ENCODE measurements at regions not wholly inside any gene's neighbourhood (a gene's known extent, or its start where the extent isn't known, plus 50 kb on each side); places are given as distances from the start of the nearest gene placed in this dataset.

- TF ChIP-seq EZH2 (IDR thresholded peaks at IDR 0.05; ENCODE audit: low read length, missing control alignments) (no peak), CTCF (conservative IDR thresholded peaks at IDR 0.05 in 1 of 2, IDR thresholded peaks at IDR 0.05 in 1 of 2; ENCODE audit: low read depth in 1 of 2, low read length in 2 of 2) (no peak)
Observed at GRCh38 chr10:29067628-29068027, 221.2 kb upstream of the LYZL1 start.

GRCh38 chr10:29068302-29068701 lies 220.6 kb upstream of the LYZL1 start:
- H3K4me2 ChIP-seq (ENCODE audit: extremely low read depth, insufficient read depth, low read length) = no peak overlapping the region
- H2AFZ ChIP-seq (ENCODE audit: low read length) = no peak overlapping the region
- H4K20me1 ChIP-seq (ENCODE audit: control insufficient read depth, extremely low read depth, insufficient read depth, low read length) = no peaks in the 10 kb centered on the region
- no peak for DNase-seq (ENCODE audit: low read depth in 2 of 2)
- no peak overlapping the region for H3K4me3 ChIP-seq (replicated peaks in 1 of 4; ENCODE audit: control extremely low read depth in 1 of 4, insufficient read depth in 1 of 4, low read depth in 3 of 4, low read length in 4 of 4)
- TF ChIP-seq EZH2 (IDR thresholded peaks at IDR 0.05; ENCODE audit: low read length, missing control alignments) (no peak), CTCF (conservative IDR thresholded peaks at IDR 0.05 in 1 of 2, IDR thresholded peaks at IDR 0.05 in 1 of 2; ENCODE audit: low read depth in 1 of 2, low read length in 2 of 2) (no peak)
- H3K27me3 ChIP-seq (ENCODE audit: control insufficient read depth, insufficient read depth, low read length) = no peaks in the 10 kb centered on the region
- H3K36me3 ChIP-seq (ENCODE audit: control insufficient read depth, insufficient read depth, low read length) = no peaks in the 10 kb centered on the region
- no peak overlapping the region for H3K27ac ChIP-seq (ENCODE audit: insufficient read depth, low read length)
- H3K9ac ChIP-seq (ENCODE audit: insufficient read depth, low read length) = no peak overlapping the region
- H3K79me2 ChIP-seq (ENCODE audit: control insufficient read depth, insufficient read depth, low read length) = no peaks in the 10 kb centered on the region
- no peaks in the 10 kb centered on the region for H3K4me1 ChIP-seq (ENCODE audit: control insufficient read depth, extremely low read depth, insufficient read depth, low read length)
- no peaks in the 10 kb centered on the region for H3K9me3 ChIP-seq (ENCODE audit: control insufficient read depth, insufficient read depth, low read depth, low read length)

More at GRCh38 chr10:29067628-29068027, 221.2 kb upstream of the LYZL1 start:
- H3K4me2 ChIP-seq (ENCODE audit: extremely low read depth, insufficient read depth, low read length) = no peak overlapping the region
- no peaks in the 10 kb centered on the region for H3K79me2 ChIP-seq (ENCODE audit: control insufficient read depth, insufficient read depth, low read length)
- H3K36me3 ChIP-seq (ENCODE audit: control insufficient read depth, insufficient read depth, low read length) = no peaks in the 10 kb centered on the region
- no peaks in the 10 kb centered on the region for H3K9me3 ChIP-seq (ENCODE audit: control insufficient read depth, insufficient read depth, low read depth, low read length)
- no peaks in the 10 kb centered on the region for H3K4me1 ChIP-seq (ENCODE audit: control insufficient read depth, extremely low read depth, insufficient read depth, low read length)
- no peaks in the 10 kb centered on the region for H4K20me1 ChIP-seq (ENCODE audit: control insufficient read depth, extremely low read depth, insufficient read depth, low read length)
- no peak overlapping the region for H2AFZ ChIP-seq (ENCODE audit: low read length)
- no peak overlapping the region for H3K4me3 ChIP-seq (replicated peaks in 1 of 4; ENCODE audit: control extremely low read depth in 1 of 4, insufficient read depth in 1 of 4, low read depth in 3 of 4, low read length in 4 of 4)
- no peak for DNase-seq (ENCODE audit: low read depth in 2 of 2)
- no peaks in the 10 kb centered on the region for H3K27me3 ChIP-seq (ENCODE audit: control insufficient read depth, insufficient read depth, low read length)
- H3K9ac ChIP-seq (ENCODE audit: insufficient read depth, low read length) = no peak overlapping the region
- no peak overlapping the region for H3K27ac ChIP-seq (ENCODE audit: insufficient read depth, low read length)

GRCh38 chr10:29068966-29069365 lies 219.9 kb upstream of the LYZL1 start:
- TF ChIP-seq EZH2 (IDR thresholded peaks at IDR 0.05; ENCODE audit: low read length, missing control alignments) (no peak), CTCF (conservative IDR thresholded peaks at IDR 0.05 in 1 of 2, IDR thresholded peaks at IDR 0.05 in 1 of 2; ENCODE audit: low read depth in 1 of 2, low read length in 2 of 2) (no peak)
- H3K9ac ChIP-seq (ENCODE audit: insufficient read depth, low read length) = no peak overlapping the region
- no peaks in the 10 kb centered on the region for H3K79me2 ChIP-seq (ENCODE audit: control insufficient read depth, insufficient read depth, low read length)

More at GRCh38 chr10:29068966-29069365, 219.9 kb upstream of the LYZL1 start:
- DNase-seq (ENCODE audit: low read depth in 2 of 2) = no peak
- H3K9me3 ChIP-seq (ENCODE audit: control insufficient read depth, insufficient read depth, low read depth, low read length) = no peaks in the 10 kb centered on the region
- H2AFZ ChIP-seq (ENCODE audit: low read length) = no peak overlapping the region
- H3K4me3 ChIP-seq (replicated peaks in 1 of 4; ENCODE audit: control extremely low read depth in 1 of 4, insufficient read depth in 1 of 4, low read depth in 3 of 4, low read length in 4 of 4) = no peak overlapping the region
- no peaks in the 10 kb centered on the region for H3K36me3 ChIP-seq (ENCODE audit: control insufficient read depth, insufficient read depth, low read length)
- no peaks in the 10 kb centered on the region for H4K20me1 ChIP-seq (ENCODE audit: control insufficient read depth, extremely low read depth, insufficient read depth, low read length)
- H3K27me3 ChIP-seq (ENCODE audit: control insufficient read depth, insufficient read depth, low read length) = no peaks in the 10 kb centered on the region
- no peak overlapping the region for H3K4me2 ChIP-seq (ENCODE audit: extremely low read depth, insufficient read depth, low read length)
- H3K27ac ChIP-seq (ENCODE audit: insufficient read depth, low read length) = no peak overlapping the region
- H3K4me1 ChIP-seq (ENCODE audit: control insufficient read depth, extremely low read depth, insufficient read depth, low read length) = no peaks in the 10 kb centered on the region

Data from fibroblast of lung (primary cell).